NCI-H345 (cell line): ENCODE measurements at regions not wholly inside any gene's neighbourhood (a gene's known extent, or its start where the extent isn't known, plus 50 kb on each side); places are given as distances from the start of the nearest gene placed in this dataset.

Experiments
- DNase-seq: peaks from one replicate; lab custom pipeline; 2025; lab: John Stamatoyannopoulos, UW

DNA sequence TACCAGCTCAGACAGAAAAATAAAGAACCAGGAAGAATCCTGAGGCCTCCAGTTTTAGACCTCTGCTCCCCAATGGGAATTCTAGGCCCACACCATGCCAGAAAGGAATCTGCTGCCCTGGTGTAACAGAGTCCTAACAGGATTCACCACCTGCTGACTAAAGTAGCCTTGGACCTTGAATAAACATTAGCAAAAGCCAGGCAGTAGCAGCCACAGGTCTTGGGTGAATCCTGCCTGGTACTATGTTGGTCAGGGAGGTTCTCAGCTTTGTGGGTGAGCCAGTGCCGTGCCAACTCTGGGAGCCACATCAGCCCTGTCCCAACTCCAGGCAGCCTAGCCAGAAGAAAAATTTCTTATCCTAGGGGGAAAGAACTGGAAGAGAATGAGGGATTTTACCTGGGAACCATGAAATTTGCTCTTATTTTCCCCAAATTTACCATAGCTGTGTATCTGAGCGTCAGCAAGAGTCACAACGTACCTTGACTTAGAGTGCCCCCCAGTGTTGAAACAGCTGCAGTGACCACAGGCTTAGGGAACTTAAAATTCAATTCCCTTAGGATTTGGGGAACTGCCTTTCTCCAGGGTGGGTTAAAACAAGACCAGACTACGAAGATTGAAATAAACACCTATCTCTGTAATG is 1895.6 kb upstream of the PRR20A start:
- no peak for DNase-seq

DNA sequence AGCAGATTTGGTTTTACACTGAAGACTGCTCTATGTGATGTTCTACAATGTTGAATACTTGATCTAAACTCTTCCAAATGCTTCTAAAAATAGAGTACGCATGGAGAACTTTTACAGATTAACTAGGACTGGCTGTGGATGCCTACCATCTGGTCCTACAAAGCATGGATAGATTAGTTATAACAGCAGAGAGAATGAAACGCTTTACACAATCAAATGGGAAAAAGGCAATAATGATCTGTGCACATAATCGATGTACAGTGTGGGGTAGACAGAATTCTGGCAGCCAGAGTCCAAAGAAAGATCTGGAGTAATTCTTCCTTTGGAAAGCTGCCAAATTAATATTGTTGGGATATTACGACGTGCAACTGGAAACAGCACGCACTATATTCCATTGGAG is 1885.5 kb upstream of the PRR20A start:
- no peak for DNase-seq

DNA sequence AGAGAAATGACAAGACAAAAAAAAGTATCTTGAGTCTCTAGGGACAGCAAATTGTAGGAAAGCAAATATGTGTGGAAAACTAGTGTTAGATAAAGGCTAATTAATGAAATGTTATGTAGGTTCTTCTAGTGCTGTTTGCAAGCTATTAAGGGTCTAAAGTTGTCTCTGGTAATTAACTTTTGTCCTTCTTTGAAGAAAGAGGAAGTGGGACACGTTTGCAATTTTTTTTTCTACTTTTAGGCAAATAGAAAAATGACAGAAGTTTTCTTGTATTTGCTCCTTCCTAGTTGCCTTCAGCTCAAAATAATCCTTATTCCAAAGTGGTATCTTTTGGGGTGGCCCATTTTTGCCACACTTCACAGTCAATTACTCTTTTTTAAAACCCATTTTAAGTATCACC is 1877.7 kb upstream of the PRR20A start:
- no peak for DNase-seq

DNA sequence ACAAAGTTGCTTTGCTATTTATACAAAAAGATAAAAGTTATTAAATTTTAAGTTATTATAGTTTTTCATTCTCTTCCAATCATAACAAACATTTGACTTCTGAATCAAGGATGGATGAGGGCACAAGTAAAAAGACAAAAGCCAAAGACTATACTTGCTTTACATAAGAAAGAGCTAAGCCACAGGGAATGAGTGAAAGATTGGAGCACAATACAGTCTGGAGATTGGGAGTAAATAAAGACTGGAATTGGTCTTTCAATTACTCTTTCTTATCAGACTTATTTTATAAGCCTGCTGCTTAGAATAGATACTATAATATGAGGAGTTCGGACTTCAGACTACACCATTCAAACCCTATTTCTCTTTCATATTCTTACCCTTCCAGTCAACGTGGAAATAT is 1874.1 kb upstream of the PRR20A start:
- DNase-seq = no peak

DNA sequence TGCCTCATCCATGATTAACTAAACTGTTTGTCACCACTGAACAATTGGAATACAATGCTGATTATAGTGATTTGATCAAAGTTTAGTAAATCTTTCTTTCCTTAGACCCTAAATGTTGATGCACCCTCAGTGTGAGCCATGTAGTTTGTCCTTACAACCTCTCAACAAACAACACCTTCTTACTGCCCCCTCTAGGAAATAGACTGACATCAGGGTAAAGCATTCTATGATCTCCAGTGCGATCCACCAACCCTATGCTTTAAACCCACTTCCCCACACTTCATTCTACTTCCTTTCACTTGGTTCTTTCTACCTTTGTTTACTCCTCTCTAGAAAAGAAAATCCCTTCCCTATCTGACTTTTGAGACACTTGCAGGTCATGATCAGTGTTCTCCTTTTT is 1842.5 kb upstream of the PRR20A start:
- DNase-seq = no peak

DNA sequence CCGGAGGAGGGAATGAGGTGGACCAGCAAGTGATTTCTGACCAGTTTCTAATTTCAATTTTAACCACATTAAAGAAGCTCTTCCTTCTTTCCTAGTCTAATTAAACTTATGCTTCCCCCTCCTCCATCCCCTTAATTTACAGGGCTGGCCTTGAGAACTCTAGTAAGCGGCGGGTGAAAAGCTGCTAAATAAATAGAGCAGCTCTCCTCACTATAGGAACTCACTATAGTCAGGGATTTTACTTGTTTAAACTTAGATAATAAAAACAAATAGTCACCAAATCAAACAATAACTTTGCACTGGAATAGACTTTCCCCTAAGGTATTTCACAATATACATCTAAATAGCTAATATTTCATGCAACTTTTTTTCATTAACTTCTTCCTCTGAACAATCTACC is 1838.2 kb upstream of the PRR20A start:
- no peak for DNase-seq

DNA sequence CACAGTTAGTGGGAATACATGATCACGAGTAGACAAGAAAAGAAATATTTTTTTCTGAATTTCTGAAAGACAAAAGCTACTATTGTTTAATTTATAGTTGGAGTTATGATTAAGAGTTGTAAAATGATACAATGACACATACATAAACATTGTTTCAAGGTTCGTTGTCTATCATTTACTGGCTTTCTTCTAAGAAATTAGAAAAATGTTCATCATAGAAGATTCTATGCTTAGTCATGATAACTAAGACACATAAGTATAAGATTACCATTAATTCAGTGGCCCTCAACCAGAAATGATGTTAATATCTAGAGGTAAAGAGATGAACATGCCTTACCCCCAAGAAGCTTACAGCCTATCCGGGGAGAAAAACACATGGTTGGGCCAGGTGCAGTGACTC is 1832.8 kb upstream of the PRR20A start:
- DNase-seq = no peak

DNA sequence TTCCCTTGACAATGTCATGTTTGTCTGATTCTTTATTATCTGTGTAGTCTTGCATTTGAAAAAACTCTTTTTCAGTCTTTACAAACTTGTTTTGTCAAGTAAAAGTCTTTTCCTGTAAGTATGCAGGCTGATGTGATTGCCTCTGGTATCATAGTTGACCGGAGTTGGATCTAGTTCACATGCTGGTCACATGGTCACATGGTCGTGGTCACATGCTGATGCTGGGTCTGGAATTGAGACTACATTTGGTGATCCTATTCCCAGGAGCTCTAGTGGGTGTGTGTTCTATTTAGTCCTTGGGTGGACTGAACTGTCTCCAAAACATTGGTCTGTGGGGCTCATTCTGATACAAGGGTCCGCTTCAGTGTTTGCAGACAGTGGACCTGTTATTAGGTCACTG is 1798.8 kb upstream of the PRR20A start:
- DNase-seq = no peak

DNA sequence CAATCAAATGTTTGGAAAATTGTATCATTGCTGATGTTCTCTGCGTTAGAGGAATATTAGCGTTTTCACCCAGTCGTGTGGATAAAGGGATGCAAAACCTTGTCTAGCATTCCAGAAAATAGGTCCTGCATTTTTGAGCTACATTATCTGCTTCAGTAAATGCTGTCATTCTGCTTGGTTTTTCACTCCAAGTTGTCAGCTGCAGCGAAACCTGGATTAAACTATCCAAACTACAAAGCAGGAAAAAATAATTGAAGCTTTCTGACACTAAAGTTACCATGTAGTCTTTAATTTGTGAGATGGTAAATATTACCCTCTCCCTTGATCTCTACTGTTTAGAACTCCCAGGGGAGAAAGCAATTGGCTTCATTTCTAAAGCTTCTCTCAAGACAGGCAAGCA is 1795.5 kb upstream of the PRR20A start:
- DNase-seq = no peak

DNA sequence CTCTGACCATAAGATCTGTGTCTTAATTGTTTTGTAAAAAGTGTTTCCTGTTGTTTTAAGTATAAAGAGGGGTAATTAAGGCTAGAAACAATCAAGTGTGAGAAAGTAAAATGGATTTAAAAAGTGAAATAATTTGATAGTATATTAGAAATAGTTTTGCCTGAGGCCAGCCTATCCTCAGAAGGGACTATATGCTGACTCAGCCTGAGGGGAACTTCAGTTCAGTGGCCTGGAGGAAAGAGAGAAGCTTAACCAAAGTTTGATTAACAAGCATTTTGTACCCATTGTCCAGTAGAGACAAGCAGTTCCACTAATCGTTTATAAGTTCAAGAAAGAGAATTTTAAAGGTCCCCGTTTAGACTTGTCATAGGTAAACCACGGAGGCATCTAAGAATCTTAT is 1793.2 kb upstream of the PRR20A start:
- no peak for DNase-seq

DNA sequence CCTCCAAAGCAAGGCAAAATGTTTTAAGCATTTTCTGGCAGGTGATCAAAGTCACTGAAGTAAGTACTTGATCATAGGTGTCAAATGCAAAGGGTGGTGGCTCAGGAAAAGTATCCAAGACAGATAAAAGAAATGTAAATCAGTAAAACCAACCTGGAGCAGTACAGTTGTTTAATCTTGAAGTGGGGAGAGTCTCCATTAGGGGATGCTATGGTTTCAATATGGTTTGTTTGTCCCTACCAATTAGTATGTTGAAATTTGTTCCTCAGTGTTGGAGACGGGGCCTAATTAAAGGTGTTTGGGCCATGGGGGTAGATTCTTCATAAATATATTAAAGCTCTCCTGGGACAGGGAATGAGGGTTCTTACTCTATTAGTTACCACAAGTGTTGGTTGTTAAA is 1781.7 kb upstream of the PRR20A start:
- no peak for DNase-seq

DNA sequence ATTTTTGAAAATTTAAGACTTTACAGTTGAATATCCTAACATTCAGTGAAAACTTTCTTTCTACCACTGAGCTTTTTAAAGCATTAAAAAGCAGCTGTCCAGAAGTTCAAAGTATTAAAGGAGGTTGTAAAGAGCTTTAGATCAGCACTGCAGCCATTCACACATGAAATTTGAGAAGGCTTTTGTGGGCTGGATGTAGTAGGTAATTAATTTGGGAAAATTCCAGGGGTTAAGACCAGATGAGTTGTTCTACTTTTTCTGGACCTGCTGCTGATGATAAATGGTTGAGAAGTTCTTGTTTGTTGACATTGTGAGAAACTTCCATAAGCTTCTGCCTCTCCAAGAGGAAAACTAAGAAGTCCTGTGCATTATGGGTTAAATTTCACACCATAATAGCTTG is 1779.6 kb upstream of the PRR20A start:
- DNase-seq = no peak

DNA sequence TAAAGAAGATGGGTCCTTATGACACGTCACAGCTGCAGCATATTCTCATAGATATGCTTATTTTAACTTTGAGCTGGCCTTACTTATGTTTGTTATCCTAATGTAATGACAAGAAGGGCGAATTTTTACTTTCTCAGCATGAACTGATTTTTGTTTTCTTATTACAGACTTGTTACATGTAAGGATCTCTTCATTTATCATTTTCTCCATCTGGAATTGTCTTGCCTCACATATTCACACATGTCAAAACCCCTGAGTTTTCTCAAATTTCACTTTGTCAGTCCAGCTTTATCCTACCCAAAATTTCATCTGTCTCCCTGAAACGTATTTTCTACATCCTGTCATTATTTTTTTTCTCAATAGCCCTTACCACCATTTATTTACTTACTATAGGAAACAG is 1774.0 kb upstream of the PRR20A start:
- no peak for DNase-seq

DNA sequence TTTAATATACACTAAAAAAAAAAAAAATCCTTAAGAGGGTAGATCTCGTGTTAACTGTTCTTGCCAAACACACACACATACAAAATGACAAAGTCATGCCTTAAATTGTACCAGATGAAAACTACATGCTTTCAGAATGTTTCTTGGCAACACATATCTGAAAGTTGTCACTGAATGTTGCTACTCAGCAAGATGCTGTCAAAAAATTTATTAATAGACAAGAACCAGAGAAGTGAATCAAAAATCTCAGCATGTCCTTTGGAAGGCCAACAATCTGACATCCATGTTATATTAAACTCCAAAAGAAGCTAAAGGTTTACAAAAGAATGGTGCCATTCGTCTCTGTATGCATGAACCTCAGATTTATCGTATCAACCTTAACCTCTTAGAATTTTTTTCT is 1746.2 kb upstream of the PRR20A start:
- no peak for DNase-seq

DNA sequence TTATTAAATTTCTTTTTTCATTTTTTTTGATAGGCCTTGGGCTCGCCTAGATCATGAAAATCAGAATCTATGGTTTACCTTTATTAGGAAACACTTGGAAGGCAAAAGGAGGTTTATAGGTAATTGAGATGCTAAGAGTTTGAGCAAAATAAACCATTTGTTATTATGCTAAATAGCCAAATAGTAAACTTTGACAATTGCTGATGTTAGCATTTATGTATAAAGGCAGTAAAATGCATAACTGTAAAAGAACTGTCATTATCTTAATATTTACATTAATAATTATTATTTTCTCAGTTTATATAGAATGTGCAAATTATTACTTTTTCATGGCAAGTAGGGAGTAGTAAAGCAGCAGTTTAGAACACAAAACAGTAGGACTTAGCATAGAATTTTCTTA is 1737.8 kb upstream of the PRR20A start:
- no peak for DNase-seq

DNA sequence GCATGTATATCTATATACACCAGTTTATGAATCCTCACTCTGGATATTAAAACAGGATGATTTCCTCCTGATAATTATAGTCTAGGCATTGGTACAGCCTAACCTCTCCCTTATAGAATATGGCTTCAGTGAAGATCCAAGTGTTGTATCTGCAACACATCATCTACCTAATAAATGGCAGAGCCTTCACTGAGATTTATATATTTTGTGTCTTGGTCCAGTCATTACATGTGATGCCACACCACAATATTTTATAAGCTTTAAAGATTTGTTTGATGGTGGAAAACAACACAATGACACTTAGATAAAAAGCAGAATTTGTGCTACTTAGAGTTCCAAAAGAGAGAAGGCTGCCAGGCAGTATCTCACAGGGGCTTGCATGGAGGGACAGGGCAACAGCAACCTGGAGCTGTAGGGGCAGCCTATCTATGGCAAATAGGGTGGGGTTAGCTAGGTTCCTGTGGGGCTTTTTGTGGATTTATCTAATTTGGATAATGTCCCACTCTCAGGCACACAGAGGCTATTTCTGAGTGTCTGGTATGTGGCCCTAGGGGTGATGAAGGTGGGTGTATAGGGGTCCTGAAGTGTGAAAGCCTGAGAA is 1736.7 kb upstream of the PRR20A start:
- DNase-seq = no peak

DNA sequence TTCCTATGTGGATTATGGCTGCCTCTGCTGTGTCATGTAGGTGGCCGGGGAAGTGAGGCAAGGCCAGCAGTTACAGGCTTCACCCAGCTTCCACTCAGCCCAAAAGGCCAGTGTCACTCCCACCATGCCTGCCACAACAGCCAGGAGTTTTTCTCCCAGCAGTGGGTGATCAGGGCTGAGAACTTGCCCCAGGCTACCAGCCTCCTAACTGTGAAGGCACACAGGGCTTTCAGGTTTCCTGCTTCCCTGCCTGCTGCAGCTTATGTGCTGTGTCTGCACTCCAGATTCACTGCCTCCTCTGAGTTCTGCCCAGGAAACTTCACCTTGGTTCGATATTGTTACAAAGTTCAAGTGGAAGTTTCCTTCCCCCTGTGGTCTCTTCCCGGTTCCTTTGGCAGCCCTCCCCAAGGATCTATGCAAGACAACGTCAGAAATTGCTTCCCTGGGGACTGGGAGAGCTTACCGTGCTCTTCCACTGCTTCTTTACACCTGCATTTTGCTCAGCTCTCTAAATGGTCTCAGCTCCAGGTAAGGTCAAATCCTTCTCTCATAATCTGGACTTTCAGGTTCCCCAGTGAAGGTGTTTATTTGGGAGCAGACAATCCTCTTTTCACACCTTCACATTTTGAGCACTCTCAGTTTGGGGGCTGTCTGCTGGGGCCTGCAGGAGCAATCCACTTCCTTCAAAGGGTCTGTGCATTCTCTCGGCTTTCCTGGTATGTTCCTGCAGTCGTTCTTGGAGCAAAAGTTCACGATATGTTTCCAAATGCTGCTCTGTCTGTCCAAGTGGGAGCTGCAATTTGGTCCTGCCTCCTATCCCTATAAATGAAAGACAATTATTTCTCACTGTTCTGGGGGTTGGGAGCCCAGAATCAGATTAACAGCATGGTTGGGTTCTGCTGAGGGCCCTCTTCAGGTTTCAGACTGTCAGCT is 1730.1 kb upstream of the PRR20A start:
- peak; percentile 26 for DNase-seq

DNA sequence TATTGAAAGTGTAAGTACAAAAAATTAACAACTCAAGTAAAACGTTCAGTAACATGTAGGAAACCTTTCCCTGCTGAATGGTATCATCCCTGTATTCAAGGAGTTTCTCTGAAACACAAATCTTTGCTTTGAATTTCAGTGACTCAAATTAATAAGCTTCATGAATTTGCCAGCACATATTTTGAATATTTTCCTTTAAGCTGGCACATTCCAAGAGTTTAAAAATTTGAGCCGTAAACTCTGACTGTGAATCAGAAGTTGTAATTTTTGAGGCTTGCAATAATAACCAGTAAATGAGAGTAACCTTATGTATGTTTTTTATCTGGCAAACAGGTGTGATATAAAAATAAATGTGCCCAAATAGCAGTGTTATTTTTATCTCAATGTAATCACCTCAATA is 1722.6 kb upstream of the PRR20A start:
- no peak for DNase-seq

DNA sequence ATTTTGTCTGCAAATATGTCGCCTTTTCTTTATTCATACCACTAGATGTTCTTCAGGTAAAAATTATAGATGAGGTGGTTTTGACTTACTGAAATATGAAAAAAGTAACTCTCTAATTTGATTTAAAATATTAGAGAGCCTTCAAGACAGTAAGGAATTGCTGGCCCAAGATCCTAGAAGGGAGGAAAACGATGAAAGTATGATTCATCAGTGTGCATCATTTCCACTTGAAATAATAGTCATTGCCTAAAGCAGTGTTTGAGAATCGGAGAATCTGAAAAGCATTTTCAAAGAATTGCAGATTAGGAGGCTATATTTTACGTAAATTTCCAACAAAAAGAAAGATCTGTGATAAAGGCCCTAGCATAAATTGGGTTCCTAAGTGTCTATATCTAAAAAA is 1707.9 kb upstream of the PRR20A start:
- no peak for DNase-seq

DNA sequence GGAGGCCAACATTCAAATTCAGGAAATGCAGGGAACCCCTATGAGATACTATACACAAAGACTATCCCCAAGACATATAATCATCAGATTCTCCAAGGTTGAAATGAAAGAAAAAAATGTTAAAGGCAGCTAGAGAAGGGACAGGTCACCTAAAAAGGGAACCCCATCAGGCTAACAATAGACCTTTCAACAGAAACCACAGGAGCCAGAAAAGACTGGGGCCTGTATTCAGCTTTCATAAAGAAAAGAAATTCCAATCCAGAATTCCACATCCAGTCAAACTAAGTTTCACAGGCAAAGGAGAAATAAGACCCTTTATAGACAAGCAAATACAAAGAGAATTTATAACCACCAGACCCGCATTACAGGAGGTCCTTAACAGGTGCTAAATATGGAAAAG is 1703.6 kb upstream of the PRR20A start:
- DNase-seq = no peak

DNA sequence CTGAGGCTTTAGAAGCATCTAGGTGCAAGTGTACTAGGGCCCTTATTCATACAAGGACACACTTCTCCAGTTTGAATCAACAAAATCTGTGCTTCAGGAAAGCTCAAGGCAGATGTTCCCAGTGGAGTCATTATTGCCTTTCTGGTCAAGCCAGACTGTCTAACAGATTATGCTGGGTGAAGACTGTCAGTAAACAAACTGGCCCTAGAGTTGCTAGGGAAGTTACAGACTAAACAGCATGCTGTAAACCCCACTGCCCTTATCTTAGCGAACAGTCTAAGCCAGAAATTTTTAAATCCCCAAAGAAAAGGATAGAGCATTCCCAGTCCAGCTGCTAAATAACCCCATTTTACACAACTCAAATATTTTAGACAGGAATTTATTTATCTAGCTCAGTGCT is 1701.3 kb upstream of the PRR20A start:
- DNase-seq = peak; percentile 3

DNA sequence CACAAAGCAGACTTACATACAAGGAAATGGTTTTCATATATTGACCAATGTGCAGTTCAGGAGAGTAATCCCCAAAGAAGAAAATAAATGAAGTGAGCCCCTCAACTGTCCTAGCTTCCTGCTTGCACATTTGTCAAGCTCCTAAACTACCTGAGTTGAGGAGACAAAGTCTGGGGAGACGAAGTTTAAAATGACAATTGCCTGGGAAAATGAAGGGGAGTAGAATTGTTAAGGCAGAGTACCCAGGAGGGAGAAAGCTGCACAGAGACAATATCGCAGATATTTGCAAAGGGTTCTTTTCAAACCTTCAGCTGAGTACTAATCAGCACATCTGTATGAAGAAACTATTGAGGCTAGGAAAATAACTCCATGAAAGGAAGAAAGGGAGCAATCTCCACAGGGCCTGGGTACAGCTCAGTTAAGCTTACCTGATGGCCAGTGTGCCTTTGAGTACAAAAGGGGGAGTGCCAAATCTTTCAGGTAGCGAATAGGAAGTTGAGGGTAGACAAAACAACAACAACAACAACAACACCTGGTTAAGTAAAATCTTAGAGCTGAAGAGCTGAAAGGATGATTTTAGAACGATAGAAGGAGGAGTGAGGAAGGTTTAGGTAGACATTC is 1700.1 kb upstream of the PRR20A start:
- DNase-seq = no peak

DNA sequence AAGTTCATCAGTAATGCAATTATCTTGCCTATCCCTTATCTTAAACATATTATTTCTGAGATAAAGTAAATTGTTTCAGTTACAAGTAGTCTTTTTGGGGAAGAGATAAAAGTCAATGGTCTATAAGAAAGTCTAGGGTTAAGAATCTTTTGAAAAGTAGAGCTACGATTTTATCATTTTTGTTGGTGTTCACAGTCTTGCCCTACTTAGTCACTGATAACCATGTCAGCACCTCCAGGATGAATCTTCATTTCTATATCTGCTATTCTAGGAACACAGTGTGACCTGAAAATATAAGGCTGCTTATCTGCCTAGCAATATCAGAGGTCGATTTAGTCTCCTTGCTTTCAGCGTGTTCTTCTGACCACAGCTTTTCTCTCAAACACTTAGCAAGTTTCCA is 1676.5 kb upstream of the PRR20A start:
- DNase-seq = no peak
